ENCODE measurements at regions not wholly inside any gene's neighbourhood (a gene's known extent, or its start where the extent isn't known, plus 50 kb on each side); places are given as distances from the start of the nearest gene placed in this dataset.

DNA sequence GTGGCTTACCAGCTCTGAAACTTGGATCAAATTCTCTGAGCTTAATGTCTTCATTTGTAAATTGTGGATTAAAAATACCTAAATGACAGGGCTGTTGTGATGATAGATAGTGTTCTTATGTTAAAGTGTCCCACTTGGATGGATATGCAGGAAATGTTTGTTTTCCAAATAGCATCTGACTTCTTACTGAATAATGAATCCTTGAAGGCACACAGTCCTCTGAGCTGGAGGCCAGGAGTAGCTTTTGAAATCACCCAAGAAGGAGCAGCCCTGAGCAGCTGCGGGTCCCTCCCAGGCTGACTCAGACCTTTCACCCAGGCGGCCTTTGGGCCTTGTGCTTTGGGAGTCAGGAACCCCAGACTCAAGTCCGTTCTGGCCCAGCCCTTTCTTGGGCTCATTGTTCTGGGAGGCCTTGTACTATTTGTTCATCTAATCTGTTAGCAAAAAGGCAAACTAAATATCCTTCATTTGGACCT lies 173.0 kb upstream of the GATA6 start:
- DNase-seq = no peak

DNA sequence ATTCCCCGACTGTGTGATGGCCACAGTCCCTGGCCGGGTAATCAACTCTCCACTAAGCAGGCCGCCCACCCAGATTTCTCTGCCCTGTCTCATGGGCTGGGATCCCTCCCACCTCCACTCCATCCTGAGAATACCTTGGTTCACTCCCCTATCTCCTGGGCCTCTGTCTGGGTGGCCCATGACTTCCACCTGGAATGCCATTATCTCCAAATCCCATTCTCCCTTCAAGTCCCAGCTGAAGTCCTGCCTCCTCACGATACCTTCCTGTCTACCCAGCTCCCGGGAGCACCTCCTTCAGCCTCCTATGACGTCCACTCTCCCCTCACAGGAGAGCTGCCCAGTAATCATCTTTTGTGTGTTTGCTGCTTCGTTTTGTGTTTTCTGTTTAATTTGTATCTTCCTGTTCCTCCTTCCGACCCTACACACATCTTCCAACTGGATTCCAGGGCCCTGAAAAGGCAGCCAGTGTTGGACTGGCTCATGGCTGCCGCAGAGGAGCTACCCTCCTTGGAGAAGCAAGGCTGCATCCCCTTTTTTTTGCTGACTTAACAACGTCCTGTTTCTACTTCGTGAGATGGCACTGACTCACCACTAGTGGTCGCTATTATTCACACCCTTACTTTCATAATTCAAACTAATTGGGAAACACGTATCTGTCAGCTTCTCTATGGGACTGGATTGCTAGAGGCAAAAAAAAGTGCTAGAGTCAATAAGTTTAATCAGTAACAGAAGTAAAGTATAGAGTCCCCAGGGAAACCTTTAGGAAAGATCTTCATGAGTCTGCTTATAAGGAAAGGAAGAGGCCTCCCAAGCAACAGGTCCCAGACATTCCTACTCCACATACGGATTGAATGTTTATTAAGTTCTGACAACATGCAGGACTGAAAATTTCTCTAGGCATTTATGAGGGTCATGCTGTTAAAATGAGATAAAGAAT lies 171.9 kb upstream of the GATA6 start:
- peak; percentile 45 for DNase-seq

DNA sequence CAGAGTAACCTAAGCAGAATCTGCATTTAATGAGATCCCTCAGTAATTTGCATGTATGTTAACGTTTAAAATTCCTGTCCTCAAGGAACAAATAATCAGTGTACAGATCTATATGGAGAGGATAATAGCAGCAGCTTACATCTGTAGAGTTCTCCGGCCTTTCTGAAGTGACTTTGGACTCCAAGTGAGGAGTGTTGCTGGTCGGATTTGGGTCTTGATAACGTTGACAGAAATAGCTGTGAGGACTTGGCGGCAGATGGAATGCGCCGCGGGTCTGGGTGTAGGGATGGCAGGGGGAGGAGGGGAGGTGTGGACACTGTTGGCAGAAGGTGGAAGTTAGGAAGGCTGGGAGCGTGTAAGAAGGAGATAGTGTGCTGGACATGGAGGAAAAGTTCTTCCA lies 170.9 kb upstream of the GATA6 start:
- DNase-seq = no peak

DNA sequence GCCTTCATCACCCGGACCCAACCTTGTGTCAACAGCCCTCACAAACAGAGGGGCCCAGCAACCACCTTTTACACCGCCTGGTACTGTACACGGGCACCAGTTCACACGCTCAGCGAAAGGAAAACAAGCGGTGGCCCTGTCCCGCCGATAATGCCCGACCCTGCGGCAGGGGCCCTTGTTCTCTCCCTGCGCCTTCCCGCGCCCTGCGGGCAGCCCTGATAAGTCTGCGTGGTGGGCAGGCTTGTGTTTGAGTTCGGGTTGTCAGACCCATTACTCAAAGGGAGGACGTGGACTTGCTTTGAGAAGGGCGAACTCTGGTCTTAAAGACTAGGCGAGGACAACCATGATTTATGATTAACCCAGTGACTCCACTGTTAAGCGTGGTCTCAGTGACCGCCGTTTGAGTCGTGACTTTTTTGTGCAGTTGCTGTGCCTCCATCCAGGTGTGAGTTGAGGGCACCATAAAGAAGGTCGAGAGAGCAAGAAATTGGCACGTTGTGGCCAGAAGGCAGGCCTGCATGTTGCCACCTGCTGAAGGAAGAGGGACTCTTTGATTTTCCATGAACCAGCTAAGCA lies 167.4 kb upstream of the GATA6 start:
- no peak for DNase-seq

DNA sequence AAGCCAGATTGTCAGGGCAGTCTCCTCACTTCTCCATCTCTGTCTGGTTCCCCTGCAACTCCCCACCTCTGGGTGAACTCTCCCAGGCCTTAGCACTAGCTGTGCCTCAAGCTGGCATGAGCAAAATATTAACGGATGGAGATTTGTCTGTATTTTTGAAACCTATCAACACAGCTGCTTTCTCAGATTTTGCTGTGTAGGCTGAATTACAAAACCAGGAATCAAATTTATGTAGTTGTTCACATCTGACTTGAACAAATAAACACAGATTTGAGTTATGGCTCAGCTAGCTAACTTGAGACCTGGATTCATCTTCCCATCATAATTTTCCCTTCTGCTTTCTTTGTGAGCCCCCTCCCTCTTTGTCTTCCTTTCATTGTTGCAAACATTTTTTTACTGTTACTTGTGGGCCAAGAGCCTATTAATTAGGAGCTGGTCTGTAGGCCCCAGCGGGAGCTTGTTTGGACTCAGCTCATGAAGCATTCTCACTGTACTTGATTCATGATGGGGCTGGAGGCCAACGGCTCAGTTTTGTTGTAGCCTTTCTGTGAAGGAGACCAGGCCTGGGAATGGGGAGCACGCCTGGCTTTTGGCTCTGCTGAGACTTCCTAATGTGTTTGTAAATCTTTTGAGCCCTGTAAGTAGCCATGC lies 164.1 kb upstream of the GATA6 start:
- DNase-seq = peak; percentile 71

DNA sequence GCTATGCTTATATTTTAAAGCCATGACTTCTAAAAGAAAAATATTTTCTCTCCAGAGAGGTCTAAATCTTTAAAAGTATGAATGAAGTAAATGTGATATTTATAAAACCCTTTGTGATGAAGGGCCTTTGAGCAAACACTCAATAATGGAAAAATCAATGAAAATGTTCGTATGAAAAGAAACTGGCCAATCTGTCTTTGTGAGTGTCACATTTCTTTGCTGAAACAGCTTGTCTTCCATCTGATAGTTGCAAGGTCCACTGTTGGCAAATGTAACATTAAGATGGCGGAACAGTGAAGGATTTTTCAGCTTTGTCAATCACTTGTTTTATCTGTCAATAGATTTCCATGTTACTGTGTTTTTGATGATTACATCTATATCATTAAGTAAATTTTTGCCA lies 162.9 kb upstream of the GATA6 start:
- no peak for DNase-seq

DNA sequence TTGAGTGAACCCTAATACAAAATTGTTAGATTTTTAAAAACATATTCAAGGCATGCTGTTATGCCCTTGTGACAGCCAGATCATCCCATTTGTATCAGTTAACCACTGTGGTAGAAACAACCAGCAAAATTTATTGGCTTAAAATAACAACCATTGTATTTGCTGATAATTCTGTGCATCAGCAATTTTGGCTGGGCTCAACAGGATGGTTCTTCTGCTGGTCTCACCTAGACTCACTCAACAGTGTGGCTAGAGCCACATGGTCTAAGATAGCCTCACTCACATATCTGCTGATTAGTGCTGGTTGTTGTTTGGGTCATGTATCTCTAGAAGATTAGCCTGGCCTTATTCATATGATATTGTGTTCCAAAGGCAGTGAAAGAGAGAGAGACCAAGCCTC lies 160.1 kb upstream of the GATA6 start:
- no peak for DNase-seq

DNA sequence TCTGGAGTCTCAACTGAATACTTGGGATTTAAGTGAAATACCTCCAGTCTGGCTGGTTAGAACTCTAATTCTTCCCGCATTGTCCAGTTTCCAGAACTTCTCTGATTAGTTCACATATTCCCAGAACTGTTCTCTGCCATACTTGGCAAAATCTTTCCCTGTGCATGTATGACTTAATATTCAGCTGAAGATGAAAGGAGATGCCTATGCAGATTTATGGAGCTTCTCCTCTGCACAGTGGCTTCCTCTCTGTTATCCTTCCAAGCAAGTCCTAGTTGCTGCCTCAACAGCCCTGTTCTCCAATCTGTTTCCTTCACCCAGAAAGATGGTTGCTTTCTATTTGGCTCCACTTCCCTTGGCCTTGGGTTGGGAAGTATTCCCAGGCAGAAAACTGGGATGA lies 155.4 kb upstream of the GATA6 start:
- DNase-seq = no peak

DNA sequence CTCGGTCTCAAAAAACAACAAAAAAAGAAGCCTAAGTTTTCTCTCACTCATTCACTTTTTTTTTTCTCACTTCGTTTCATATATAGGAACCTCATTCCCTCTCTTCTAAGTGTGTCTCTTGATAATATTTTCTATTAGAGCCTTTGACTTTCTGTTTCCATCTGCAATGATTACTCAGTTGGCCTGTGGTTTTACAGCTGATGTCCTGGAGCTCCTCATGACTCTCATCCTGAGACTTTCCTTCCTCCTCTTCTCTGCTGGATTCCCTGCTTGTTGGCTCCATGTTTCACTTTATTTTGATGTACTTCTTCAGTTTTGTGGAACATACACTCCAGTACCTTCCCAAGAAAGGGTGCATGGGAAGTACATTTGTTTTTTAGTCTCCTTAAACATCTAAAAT lies 154.2 kb upstream of the GATA6 start:
- DNase-seq = no peak

DNA sequence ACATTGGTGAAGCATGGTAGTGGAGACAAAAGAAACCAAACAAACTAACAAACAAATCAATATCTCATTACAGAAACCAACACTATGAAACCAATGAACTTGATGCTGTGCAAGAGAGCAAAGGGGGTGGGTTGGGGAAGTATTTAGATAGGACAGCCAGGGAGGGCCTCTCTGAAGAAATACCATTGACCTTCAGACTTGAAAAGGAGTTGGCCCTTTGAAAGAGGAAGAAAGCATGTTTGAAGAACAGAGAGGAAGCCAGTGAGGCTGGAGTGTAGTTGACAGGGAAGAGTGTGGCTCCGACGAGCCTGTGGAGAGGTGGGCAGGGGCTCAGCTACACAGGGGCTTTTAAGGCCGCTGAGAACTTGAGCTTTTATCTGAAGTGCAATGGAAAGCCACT lies 151.0 kb upstream of the GATA6 start:
- no peak for DNase-seq

DNA sequence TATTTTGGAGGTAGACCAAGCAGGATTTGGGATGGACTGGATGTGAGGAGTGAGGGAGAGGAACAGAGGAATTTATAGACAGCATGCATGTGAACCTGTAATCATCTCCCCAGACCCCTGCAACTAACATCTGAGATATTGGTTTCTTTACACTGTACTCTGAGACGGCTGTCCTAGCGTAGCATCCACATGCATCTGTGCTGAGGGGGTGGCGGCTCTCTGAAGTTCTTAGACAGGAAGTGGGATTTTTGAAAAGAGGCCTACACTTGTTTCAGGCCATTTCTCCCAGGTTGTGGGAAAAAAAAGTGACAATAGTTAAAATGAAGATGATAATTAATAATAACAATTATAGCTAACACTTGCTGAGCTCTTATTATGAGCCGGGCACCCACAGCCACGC lies 150.2 kb upstream of the GATA6 start:
- DNase-seq = no peak

DNA sequence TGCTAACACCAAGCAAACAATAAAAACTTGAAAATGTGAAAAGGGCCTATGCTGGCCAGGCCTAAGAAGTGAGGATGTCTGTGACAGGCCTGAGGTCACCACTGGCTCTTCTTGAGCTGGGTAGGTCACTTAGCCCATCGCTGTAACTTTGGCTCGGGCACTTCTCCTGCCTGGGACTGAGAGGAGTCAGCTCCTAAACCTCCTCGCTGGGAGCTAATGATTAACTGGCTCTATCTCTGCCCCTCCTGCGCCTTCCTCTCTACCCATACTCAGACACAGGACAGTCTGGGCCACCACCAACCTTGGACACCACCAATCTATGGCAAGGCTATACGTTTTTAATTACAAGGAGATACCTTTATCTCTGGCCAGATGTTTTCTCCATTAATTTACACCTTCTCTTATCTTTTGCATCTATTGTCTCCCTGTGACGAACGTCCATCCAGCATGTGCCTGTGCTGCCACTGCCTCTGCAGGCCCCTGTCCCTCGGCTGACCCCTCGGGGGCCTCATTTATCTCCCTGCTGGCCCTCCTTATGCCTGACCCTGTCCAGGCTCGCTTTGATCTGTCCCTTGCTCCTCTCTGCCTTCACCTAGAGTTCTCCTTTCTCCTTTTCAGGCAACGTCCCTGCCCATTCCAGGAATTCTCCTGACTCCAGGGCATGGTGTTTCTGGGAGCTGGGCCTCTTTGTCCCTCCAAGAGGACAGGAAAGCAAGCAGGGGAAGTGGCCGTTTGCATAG lies 149.1 kb upstream of the GATA6 start:
- no peak for DNase-seq

DNA sequence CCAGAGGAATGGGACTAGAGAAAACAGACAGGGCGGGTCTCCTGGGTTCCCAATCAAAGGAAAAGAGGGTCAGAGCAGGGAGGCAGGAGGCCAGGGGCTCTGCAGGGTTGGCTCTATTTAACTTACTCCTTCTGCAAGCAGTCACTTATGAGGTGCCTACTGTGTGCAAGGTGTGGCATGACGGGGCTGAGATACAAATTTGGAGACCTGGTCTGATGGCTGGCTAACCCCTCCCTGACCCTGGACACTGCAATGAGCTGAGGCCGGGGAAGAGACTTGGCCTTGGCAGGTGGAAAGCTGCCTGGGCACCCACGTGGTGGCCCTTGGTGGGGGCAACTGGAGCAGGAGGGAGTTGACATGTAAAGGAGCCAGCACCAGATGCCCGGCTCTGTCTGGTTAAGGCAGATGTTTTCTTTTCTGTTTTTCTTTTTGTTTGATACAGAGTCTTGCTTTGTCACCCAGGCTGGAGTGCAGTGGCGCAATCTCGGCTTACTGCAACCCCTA lies 148.5 kb upstream of the GATA6 start:
- DNase-seq = no peak

DNA sequence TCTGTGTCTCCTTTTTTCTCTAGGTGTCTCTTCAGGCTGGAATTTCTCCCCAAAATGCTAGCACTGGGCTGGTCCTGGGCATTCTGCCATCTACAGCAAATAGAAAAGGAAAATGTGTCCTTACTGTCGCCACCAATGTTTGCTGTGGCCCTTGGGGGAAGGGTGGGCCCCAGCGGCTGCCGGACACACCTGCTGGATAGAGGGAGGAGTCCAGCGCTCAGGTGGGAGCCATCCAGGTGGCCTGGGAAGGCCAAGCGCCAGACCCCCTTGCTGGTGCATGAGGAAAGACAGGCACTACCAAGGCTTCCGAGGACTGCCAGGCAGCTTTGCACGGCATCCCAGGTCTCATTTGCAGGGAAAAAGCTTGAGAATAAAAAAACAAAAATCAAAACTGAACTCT lies 147.7 kb upstream of the GATA6 start:
- DNase-seq = no peak

DNA sequence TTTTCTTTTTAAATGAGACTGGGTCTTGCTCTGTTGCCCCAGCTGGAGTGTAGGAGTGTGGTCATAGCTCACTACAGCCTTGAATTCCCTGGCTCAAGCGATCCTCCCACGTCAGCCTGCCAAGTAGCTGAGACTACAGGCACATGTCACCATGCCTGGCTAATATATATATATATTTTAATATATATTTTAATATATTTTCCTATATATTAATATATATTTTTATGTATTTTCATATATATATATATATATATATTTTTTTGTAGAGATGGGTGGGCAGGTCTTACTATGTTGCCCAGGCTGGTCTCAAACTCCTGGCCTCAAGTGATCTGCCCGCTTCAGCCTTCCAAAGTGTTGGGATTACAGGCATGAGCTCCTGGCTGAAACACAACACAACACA lies 144.5 kb upstream of the GATA6 start:
- DNase-seq = no peak

DNA sequence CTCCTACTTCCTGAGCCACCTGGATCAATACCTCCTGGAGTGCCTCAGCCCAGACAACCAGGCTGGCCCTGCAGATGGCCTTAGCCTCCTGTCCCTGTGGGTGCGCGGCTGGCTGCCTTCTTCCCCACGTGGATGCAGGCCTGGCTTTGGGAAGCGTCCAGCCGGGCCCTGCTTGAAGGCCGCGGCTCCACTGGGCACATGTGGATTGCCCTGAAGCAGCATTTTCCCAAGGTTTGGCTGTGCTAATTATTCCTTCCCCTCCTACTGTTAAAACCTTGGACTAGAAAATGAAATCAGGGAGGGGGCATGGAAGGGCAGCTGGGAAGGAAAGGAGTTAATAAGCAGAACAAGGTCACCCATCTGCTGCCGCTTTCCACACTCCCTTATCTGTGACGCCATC lies 143.0 kb upstream of the GATA6 start:
- no peak for DNase-seq

DNA sequence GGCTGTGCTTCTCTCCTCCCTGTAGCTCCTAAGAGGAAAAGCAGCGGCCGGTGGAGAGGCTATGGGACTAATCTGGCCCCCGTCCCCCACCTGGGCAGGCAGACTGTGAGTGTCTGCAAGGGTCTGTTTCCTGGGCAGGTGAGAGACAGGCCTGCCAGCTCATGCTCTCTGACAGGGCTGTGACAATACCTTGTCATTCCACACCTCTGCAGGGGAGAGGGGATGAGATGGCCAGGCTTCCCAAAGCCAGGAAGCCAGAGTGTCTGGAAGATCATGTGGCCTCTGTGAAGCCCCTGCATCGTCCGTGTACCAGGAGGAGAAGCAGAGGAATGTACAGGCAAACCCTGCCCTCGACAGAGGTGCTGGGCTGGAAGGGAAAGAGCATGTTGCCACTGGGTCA lies 142.5 kb upstream of the GATA6 start:
- no peak for DNase-seq

DNA sequence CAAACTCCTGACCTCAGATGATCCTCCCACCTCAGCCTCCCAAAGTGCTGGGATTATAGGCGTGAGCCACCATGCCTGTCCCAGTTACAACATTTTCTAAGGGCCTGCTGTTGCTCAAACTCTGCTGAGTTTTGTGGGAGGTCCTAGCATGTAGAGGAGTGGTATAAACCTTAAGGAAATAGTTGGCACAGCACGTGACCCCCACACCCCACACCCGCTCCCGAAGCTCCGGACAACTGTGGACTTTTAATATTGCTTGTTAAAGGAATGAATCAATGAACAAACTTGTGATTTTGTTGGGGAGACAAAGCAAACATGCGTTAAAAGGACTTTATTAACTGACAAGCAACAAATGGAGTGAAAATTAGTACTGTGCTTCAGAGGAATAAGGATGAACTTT lies 137.8 kb upstream of the GATA6 start:
- no peak for DNase-seq

DNA sequence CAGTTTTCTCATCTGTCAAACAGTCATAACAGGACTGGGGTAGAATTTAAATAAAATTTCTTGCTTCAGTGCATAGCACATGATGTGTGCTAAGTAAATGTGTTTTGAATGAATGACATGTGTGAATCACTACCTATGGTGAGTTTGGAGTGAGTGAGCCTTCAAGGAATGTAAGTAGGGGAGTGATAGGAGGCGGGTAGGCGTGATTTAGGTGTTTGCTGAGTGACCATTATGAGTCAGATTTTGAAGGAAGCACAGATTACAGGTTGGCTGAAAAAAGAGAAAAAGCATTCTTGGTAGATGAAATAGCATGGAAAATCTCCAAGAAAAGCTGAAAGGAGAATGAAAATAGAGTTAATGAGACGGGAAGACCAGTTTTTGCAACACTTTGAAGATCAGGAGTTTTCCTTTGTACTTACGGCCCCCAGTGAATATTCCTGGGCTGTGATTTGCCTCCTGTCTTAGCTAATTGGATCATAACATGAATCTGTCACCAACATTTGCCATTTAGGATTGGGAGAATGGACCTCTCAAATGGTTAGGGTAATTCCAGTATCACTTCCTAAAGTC lies 136.9 kb upstream of the GATA6 start:
- DNase-seq = no peak

DNA sequence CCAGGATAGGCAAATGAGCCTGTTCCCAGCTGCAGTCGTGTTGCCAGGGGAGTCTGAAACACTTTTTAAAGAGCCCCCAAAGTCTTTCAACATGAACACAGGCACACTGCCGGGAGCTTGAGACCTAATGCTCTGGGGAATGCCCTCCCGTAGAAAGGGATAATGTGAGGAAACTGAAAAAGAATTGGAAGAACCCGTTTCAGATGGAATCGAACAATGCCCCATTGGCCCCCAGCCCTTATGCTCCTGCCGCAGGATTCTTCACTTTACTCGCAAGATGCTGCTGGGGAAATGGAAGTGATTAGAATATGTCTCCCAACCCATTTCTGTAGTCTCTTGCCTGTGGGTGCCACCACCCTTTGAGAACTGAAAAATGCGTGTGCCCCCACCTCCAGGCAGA lies 136.3 kb upstream of the GATA6 start:
- no peak for DNase-seq

DNA sequence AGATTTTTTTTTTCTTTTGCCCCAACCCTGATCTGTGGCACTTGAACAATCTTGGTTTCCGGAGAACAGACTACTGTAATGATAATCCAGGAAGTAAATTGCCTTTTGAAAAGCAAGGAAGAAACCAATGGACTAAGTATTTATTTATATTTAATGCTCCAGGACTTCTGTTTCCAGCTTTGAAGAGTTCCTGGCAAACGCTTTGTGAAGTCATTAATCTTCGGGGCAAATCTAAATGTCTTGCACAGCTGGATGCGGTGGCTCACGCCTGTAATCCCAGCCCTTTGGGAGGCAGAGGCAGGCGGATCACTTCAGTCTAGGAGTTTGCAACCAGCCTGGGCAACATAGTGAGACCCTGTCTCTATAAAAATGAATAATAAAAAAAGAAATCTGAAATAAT lies 135.1 kb upstream of the GATA6 start:
- DNase-seq = no peak

DNA sequence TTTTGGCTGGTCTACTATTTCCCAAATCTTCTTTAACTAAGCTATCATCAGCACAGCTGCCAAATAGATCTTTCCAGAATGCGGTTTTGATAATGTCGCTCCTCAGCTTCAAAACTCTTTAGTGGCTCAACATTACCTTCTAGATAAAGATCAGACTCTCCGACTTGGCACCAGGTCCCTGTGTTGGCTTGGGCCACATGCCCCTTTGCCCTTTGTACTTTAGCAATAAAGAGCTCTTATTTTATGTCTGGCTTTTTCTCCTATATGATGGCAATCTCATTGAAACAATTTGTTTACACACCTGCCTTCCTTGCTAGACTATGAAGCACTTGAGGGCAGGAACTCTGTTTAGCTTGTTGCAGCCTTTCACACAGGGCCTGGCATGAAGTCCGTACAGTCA lies 128.9 kb upstream of the GATA6 start:
- DNase-seq = no peak

Measured in left kidney (tissue), 1 donor.